OCI-LY1 (cell line): ENCODE measurements at regions not wholly inside any gene's neighbourhood (a gene's known extent, or its start where the extent isn't known, plus 50 kb on each side); places are given as distances from the start of the nearest gene placed in this dataset.

ENCODE experiments used
- CTCF ChIP-seq: fragments of 200-600 bp; sonication (generic), shearing (Covaris generic); IDR thresholded peaks from 2 replicates; pipeline ENCODE4 v1.5.1; 2017; ENCODE audit warnings: mild to moderate bottlenecking, antibody characterized with exemption, low read length, moderate library complexity, mixed read lengths
- EZH2 ChIP-seq: fragments of 200-600 bp; sonication (generic), shearing (Covaris generic); IDR thresholded peaks from 2 replicates; pipeline ENCODE4 v1.8.0; 2017; ENCODE audit warnings: borderline replicate concordance, mixed run types, mild to moderate bottlenecking, antibody characterized with exemption, low read length, moderate library complexity, mixed read lengths

GRCh38 chr1:58262702-58263101 lies 283.8 kb downstream of the OMA1 start:
- no peak for TF ChIP-seq CTCF
- no peak for TF ChIP-seq EZH2
